Epithelial cell of prostate (primary cell): ENCODE measurements at regions not wholly inside any gene's neighbourhood (a gene's known extent, or its start where the extent isn't known, plus 50 kb on each side); places are given as distances from the start of the nearest gene placed in this dataset.
A peak's percentile ranks its signal among the peaks of the same experiment; 100 is the strongest.
"Not testable (repeated sequence)": the region's sequence is repeated elsewhere in the genome, so short reads cannot be mapped to it uniquely, and the experiment has no call there.

Experiments used
- DNase-seq: peaks from one replicate; pipeline ENCODE4 v3.0.0-alpha.2; 2011; ENCODE audit warnings: low read depth, low spot score
- H3K27ac ChIP-seq: fragments of 450-650 bp; 2 replicates; pipeline ENCODE4 v1.5.1; 2017; ENCODE audit warnings: mild to moderate bottlenecking

DNA sequence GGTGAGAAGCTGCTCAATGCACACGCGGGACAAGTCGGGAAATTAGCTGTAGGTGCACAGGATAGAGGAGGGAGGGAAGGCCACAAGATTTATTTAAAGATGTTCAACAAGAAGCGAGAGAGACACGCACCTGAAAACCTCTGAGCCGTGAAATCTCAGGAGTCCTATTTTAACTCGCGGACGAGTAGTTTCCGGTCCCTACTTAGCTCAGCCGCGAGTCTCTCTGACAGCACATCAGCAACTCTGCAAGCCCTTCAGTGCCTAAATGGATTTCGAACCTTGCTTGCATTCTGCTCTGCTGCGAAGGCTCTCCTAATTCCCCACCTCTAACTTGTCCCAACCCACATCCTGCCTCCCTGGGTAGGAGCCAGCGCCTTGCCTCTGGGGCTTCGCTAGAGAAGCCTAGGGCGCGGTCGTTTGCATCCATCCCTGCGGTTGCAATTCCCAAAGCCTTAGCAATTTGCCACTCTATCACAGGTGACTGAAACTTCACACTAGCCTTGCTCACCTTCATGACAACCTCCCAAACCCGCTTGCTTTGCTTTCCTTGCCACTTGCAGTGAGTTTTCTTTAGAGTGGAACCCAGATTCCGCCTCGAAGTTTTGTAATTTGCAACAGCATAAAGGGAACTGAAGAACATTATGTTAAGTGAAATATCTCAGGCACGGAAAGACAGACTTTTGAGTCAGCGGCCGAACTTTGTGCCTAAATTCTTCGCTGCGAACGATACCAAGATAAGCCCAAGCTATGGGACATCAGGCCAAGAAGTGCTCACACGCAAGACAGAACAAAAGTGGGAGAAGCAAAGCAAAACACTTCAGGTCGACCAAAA, 202.8 kb downstream of the KDM5D start:
- DNase-seq: no peak
- H3K27ac ChIP-seq: no peak overlapping the region

DNA sequence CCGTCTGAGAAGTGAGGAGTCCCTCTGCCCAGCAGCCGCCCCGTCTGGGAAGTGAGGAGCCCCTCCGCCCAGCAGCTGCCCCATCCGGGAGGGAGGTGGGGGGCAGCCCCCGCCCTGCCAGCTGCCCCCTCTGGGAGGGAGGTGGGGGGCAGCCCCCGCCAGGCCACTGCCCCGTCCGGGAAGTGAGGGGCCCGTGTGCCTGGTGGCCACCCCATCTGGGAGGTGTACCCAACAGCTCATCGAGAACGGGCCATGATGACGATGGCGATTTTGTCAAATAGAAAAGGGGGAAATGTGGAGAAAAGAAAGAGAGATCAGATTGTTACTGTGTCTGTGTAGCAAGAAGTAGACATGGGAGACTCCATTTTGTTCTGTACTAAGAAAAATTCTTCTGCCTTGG, 208.8 kb downstream of the KDM5D start:
- not testable (repeated sequence) for H3K27ac ChIP-seq, DNase-seq

DNA sequence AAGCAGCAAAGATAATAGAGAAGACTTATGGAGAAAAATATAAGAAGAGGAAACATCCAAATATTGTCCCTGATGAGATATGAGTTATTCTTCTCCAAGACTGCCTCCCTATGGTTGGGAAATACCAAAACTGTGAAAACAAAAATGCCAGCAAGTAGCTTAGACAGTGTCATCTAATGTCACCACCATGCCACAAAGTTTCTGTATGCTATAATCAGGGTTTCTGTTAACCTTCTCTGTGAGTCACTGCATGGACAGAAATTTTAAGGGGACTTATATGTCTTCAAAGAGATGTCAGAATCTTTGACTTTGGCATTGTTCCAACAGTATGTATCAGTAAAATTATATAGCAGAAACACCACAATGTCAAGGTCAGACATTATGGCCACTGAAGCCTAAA, 222.6 kb downstream of the KDM5D start:
- H3K27ac ChIP-seq: no peak overlapping the region
- DNase-seq: no peak

DNA sequence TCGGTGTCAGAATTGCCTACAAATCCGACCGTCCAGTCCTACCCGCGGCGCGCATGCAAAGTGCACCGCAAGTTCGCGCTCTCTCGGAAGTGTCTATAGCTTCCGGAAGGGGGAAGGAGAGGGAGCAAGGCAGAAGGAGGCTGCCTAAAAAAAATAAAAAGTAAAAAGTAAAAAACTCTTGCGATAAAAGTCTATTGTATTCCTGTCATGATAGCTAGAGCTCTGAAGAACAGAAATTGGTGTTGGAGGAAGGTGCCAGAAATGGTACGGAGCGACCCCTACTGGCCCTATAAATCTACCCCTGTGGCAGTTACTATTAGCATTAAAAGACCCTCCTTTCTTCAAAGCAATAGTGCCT, 241.5 kb downstream of the KDM5D start:
- no peak overlapping the region for H3K27ac ChIP-seq
- DNase-seq: no peak

DNA sequence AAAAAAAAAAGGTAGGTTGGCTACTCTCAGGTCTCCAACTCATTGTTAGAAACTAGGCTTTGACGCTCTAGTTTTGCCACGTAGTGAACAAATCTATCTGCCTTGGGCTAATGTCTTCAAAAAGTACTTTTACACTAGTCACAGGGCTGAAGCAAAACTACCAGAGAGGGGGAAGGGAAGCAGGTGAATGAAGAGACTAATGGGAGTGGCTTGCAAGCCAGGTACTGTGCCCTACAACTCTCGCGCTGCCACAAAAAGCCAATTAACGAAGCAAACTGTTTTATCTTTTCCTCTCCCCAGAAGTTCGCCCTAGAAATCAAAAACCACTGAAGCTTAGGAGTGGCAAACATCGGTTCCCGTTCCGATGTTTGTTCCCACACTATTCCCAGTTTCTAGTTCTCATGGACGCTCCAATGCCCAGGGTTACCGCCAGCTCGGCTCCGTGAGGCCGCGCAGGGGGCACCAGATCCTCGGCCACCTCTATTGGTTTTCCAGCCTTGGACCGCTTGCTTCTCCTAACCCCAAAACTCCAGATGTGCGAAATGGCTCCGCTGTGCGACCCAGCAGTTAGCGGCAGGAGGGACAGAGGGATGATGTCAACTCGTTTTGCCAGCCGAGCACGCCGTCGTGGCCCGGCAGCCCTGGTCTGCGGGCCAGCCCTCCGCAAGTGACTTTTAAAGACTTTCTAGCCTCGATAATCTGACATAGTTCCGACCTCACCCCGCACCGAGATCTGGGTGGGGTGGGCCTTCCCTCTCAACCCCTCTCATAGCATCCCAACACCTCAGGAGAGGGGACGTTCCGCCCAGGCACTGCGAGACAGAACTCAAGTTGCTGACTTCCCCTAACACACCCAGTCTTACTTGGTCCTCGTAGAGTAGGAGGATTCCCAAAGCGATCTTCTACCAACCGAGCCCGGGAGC, 242.1 kb downstream of the KDM5D start:
- no peak for DNase-seq
- H3K27ac ChIP-seq: no peak overlapping the region

DNA sequence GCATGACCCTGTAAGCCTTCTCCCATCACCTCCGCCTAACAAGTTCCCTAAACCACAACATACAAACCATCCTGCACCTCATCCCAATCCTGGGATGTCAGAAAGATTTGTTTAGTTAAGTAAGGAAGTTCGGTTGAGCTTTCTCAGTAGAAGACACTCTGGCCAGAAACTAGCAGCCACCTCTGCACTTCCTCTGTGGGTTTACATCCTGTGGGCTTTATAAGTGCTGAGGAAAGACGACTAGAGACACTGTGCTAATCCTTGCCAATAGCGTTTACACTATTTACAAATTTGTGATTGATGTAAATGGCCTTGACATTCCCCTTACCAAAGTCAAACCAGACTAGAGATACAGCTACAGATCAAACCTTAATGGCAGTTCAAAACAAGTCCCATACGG, 246.0 kb downstream of the KDM5D start:
- H3K27ac ChIP-seq: no peak overlapping the region
- no peak for DNase-seq

DNA sequence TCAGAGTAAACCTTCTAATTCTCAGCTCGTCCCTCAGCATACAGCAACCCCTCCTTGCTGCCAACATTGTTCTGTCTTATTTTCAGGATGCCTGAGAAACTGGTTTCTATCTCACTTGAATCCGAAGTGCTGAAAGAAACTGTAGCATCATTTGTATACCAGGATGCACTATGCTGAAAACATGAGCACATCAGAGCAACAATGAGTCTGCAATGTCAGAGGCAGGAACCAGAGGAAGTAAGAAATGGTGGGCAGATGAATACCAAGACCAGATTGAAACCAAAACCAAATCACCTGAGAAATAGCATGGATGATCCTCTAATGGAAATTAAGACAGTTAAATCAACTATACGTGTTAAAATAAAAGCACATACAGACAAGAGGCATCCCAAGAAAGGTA, 257.0 kb downstream of the KDM5D start:
- H3K27ac ChIP-seq: no peak overlapping the region
- no peak for DNase-seq

DNA sequence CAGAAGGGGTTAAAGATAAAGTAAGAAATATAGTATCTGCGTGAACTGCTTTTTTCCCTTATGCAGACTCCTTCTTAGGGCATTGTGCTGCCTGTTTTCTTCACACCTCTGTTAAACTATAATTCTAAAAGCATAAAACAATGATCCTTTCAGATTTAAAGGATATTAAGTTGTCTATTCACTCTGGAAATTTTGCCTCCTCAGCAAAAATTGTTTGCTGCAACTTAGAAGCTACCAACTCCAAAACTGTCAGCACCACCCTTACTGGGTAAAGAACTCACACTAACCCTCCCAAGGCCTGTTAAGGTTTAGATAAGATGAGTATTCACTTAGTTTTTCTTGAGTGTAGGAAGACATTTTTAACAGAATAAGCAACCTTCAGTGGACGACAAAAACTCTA, 259.5 kb downstream of the KDM5D start:
- H3K27ac ChIP-seq: no peak overlapping the region
- DNase-seq: no peak

DNA sequence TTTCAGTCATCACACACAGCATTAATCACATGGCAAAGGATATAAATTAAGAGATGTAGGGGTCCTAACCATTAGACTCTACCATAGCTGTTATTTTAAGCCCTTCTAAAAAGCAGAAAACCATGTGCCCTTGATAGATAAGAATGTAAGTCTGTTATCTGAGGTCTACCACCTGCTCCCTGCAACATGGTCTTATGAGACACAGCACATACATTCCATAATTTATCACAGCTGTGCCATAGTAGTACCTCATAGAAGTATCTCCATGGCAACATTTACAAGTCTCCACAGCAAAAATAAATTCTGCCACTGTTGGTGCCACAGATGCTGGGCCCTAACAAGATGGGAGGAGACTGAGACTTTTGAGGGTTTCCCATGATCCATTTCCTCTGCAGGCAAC, 265.4 kb downstream of the KDM5D start:
- H3K27ac ChIP-seq: no peak overlapping the region
- DNase-seq: no peak

DNA sequence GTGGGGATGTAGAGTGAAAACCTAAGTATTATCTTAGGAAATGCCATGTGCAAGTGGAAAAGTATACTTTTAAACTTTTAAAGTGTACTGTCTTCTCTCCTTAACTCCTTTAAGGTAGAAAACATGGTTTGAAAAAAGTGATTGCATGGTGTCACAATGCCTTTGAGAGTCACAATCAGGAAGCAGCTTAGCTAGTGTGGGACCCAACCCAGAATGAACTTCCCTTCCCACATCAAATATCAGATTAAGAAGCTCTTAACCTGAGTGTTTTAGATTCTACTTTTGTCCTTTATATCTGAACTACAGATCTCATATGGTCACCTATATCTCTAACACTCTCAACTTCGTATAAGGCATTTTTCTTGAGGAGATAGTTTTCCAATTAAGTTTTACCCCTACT, 266.6 kb downstream of the KDM5D start:
- no peak for DNase-seq
- no peak overlapping the region for H3K27ac ChIP-seq

DNA sequence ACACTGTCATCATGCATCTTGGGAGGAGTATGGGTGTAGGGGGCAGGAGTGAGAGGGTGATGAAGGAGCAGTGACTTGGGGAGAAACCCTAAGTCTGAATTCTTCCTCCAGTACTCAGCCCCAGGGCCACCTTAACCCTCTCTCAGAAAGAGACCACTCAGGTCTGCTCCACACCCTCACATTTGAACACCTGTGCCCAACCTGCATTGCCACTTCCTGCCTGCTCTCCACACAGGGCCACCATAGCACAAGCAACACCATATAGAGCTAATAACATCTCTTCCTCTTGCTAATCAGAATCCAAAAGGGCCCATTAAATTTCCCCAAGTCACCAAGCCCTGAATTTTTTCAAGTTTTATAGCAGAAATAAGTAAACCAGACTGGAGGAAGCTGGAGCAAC, 278.7 kb downstream of the KDM5D start:
- DNase-seq: no peak
- H3K27ac ChIP-seq: no peak overlapping the region

DNA sequence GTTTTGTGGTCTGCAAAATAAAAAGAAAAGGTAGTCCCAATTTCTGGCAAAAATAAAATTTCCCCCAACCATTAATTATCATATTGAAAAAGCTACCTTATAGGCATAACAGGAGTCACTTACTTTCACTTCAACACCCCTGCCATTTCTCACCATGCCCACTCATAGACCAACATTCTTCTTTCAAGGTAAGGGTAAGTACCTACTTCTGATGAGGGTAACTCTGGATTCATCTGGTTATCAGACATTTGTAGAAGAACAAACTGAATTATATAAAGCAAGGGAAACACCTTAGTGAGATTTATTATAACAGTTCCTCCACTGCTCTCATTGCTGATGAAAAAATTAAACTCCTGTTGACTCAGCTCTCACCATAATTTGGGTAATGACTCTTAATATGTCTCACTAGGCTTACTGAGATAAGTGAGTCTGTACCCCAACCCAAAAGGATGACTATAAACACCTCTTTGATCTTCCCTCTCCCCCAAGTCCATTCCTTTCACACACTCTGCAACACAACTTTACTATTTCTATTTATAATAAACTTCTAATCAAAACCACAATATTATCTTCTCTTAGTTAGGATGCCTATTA, 287.6 kb downstream of the KDM5D start:
- no peak overlapping the region for H3K27ac ChIP-seq

DNA sequence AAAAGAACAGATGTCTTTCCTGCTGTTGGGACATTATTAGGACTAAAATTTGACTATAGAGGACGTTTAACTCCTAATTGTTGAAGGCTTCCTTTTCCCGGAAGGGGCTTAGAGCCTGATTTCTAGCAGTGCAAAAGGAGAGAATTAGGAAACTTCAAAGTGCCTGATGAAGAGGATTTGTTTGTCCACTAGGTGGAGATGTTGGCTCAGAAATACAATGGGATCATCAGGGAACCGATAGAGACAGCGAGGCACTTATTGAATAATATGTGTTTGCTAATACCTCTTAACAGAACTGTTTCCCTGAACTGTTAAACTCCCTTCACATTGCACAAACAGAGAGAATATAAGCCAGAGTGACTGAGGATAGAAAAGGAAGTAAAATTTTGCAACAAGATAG, 311.5 kb downstream of the KDM5D start:
- no peak for DNase-seq
- H3K27ac ChIP-seq: no peak overlapping the region

More for the DNA sequence above, 287.6 kb downstream of the KDM5D start:
- no peak for DNase-seq

DNA sequence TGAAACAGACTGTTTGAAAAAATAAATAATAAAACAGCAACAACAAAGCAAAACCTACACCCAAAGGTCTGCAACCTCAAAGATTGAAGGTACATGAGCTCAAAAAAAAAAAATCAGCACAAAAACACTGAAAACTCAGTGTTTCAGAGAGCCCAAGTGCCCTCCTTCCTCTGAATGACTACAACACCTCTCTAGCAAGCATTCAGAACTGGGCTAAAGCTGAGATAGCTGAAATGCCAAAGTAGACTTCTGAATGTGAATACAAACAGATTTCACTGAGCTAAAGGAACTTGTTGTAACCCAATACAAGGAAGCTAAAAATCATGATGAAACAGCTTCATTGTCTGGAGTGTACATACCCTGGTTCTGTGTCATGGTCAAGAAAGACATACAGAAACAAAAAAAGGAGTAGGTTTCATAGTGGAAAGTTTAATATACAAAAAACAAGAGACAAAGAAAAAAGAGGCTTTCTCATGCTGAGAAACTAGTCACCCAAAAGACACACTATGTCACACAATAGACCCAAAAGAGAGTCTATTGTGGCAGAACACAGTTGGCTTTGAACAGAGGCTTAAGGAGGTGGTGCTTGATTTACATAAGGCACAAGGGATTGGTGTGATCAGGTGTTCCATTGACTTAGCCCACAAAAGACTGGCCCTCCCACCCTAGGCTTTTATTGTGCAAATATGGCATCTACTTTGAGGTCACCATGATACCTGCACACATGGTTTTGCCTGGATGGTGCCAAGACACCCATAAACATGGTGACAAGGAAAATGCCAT, 316.6 kb downstream of the KDM5D start:
- peak overlapping the region; percentile 62 for H3K27ac ChIP-seq
- DNase-seq: no peak

DNA sequence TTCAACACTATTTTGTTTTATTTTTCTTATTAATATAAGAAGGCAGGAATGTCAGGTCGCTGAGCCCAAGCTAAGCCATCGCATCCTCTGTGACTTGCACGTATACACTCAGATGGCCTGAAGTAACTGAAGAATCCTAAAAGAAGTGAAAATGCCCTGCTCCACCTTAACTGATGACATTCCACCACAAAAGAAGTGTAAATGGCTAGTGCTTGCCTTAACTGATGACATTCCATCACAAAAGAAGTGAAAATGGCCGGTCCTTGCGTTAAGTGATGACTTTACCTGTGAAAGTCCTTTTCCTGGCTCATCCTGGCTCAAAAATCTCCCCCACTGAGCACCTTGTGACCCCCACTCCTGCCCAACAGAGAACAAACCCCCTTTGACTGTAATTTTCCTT, 317.3 kb downstream of the KDM5D start:
- DNase-seq: not testable (repeated sequence)
- H3K27ac ChIP-seq: peak overlapping the region; percentile 62

DNA sequence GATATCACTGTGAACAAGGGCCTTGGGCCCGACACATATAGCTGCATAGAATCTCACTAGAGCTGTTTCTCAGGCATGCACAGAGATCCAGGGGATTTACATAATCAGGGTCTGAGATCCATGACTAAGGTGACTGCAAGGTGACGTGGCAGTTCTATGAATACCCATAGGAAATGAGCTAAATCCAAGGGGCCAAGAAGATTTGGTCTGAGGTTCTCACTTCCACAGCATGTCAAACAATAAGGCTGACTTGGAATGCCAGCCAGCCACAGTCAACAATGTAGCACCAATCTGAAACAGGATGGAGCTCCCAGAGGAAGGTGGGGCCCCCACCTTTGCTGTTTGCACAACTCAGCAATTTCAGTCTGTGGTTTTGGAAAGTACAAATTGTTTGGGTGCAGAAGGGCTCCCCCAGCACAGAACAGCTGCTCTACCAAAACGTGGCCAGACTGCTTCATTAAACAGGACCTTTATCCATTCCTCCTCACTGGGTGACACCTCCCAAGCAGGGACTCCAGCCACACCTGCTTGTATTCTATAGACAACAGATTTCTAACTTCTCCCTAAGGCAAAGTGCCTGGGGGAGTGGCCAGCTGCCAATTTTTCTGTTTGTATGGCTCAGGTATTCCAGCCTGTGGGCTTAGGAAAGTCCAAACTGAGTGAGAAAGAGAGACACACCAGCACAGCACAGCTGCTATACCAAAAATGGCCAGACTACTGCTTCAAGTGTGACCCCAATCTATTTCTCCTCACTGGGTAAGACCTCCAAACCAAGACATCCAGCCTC, 333.4 kb downstream of the KDM5D start:
- peak overlapping the region; percentile 49 for H3K27ac ChIP-seq

DNA sequence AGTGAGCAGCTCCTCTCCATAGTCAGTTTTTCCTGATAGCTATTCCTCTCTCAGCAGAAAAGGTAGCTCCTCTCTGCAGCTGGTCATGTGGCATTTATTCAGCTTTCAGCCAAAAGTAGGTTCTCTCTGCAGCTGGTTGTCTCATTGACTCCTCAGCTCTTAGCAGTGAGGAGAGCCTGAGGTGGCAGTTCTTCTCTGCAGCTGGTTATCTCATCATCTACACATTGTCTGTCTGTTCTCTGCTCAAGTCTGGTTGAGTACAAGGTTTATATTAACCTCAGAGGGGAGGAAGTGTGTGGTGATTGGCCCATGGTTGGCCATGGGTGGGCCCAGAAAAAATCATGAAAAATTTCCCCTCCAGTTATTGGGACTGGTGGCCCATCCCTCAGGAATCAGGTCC, 338.3 kb downstream of the KDM5D start:
- H3K27ac ChIP-seq: no peak overlapping the region
- no peak for DNase-seq

More for the DNA sequence above, 333.4 kb downstream of the KDM5D start:
- peak; percentile 53 for DNase-seq

DNA sequence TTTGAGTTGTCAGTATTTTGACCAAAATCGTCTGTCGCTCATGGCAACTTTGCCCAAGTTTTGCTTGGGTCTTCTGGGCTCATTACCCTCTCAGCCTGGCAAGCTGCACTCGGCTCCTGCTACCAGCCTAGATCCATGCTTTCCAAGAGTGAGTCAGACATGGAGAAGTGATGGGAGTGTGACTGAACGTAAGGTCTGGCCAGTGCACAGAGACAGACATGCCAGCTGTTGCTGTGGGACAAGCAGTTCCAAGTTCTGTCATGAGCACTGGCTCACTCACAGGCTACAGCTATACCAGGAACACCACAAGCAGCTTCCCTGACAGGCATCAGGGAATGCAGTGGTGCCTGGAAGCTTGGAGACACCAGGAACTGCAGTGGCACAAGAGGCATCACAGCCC, 338.9 kb downstream of the KDM5D start:
- no peak for DNase-seq
- H3K27ac ChIP-seq: no peak overlapping the region

DNA sequence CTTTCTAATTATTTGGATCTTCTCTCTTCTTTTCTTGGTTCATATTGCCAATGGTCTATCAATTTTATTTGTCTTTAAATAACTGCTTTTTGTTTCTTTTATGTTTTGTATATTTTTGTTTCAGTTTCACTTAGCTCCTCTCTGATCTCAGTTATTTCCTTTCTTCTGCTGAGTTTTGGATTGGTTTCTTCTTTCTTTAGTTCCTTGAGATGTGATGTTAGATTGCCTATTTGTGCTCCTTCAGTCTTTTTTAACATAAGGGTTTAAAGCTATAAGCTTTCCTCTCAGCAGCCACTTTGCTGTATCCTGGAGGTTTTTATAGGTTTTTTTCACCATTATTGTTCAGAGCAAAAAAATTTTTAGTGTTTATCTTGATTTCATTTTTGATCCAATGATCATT, 351.6 kb downstream of the KDM5D start:
- H3K27ac ChIP-seq: no peak overlapping the region
- DNase-seq: no peak

DNA sequence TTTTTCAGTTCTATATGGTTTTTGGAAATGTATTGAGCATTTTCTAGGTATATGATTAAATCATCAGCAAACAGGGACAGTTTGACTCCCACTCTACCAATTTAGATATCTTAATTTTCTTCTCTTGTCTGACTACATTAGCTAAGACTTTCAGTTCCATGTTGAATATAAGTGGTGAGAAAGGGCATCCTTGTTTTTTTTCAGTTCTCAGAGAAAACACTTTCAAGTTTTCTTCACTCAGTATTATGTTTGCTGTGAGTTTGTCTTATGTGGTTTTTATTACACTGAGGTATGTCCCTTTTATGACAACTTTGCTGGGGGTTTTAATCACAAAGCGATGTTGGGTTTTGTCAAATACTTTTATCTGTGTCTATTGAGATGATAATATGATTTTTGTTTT, 352.6 kb downstream of the KDM5D start:
- no peak overlapping the region for H3K27ac ChIP-seq
- no peak for DNase-seq
